SK-N-SH (cell line): ENCODE measurements at regions not wholly inside any gene's neighbourhood (a gene's known extent, or its start where the extent isn't known, plus 50 kb on each side); places are given as distances from the start of the nearest gene placed in this dataset.

Experiments used
- CTCF ChIA-PET: fragments of 300-600, 350-600 bp; formaldehyde crosslinking; extraction: SDS; loops from one replicate; lab custom pipeline; 2021; lab: Yijun Ruan, JAX
- POLR2A ChIA-PET: fragments of 350-600 bp; sonication (Branson Sonifier 250); formaldehyde crosslinking; extraction: SDS; loops from one replicate; lab custom pipeline; 2020; ENCODE audit warnings: antibody characterized with exemption, inconsistent platforms; lab: Yijun Ruan, JAX
- DNase-seq: peaks from one replicate; pipeline ENCODE4 v3.0.0; 2012
- H2AFZ ChIP-seq: fragments of 200-600 bp; sonication (generic); 2 replicates; pipeline ENCODE4 v1.8.1; 2016; ENCODE audit warnings: antibody characterized with exemption, mild to moderate bottlenecking, low read depth
- H3F3A ChIP-seq: fragments of 200-600 bp; sonication (generic); replicated peaks from 2 replicates; pipeline ENCODE3; 2016; ENCODE audit warnings: antibody characterized with exemption, mild to moderate bottlenecking; ENCODE audit not compliant: insufficient read depth
- H3K27ac ChIP-seq, 2 experiments: fragments of 200-500 bp in 1 of 2; fragments of 200-600 bp in 1 of 2; sonication (Bioruptor generic) in 1 of 2; sonication (generic), shearing (Covaris generic) in 1 of 2; 2 replicates each; pipeline versions ENCODE4 v1.5.1 to v1.6.1; 2014 to 2016; ENCODE audit warnings: low read depth in 2 of 2, inconsistent platforms in 1 of 2, low read length in 1 of 2, mild to moderate bottlenecking in 1 of 2, mixed read lengths in 1 of 2
- H3K27me3 ChIP-seq: fragments of 200-600 bp; sonication (generic), shearing (Covaris generic); 2 replicates; pipeline ENCODE4 v1.6.1; 2016; ENCODE audit warnings: mixed run types; ENCODE audit not compliant: insufficient read depth
- H3K36me3 ChIP-seq, 2 experiments: fragments of 200-500 bp in 1 of 2; fragments of 200-600 bp in 1 of 2; sonication (Bioruptor generic) in 1 of 2; sonication (generic) in 1 of 2; replicated peaks in 1 of 2; 2 replicates each; pipeline versions ENCODE3 to v1.5.1; 2014 to 2016; ENCODE audit warnings: low read length in 1 of 2, mild to moderate bottlenecking in 1 of 2; ENCODE audit not compliant: insufficient read depth in 2 of 2, control insufficient read depth in 1 of 2
- H3K4me1 ChIP-seq, 2 experiments: fragments of 200-500 bp in 1 of 2; fragments of 200-600 bp in 1 of 2; sonication (Bioruptor generic) in 1 of 2; sonication (generic), shearing (Covaris generic) in 1 of 2; 2 replicates each; pipeline versions ENCODE4 v1.5.1 to v1.6.1; 2014 to 2016; ENCODE audit warnings: low read depth in 1 of 2, low read length in 1 of 2, mixed run types in 1 of 2; ENCODE audit not compliant: insufficient read depth in 2 of 2, control insufficient read depth in 1 of 2
- H3K4me2 ChIP-seq: fragments of 200-600 bp; sonication (generic), shearing (Covaris generic); 2 replicates; pipeline ENCODE4 v1.6.1; 2017; ENCODE audit warnings: mixed run types
- H3K4me3 ChIP-seq, 2 experiments: fragments of 200-500 bp in 1 of 2; fragments of 200-600 bp in 1 of 2; sonication (Bioruptor generic) in 1 of 2; sonication (generic), shearing (Covaris generic) in 1 of 2; 2 replicates each; pipeline versions ENCODE4 v1.5.1 to v1.8.1; 2014 to 2016; ENCODE audit warnings: low read depth in 2 of 2, inconsistent platforms in 1 of 2, low read length in 1 of 2, mild to moderate bottlenecking in 1 of 2, mixed read lengths in 1 of 2, moderate library complexity in 1 of 2
- H3K79me2 ChIP-seq: fragments of 200-600 bp; sonication (generic); 2 replicates; pipeline ENCODE4 v1.8.1; 2017; ENCODE audit warnings: mild to moderate bottlenecking; ENCODE audit not compliant: insufficient read depth
- H3K9ac ChIP-seq: fragments of 200-600 bp; sonication (generic); 2 replicates; pipeline ENCODE4 v1.6.1; 2017; ENCODE audit warnings: mixed run types
- H3K9me2 ChIP-seq: fragments of 200-600 bp; sonication (generic); 2 replicates; pipeline ENCODE4 v1.6.1; 2017; ENCODE audit warnings: mixed run types
- H3K9me3 ChIP-seq: fragments of 200-600 bp; sonication (generic); 2 replicates; pipeline ENCODE4 v1.6.1; 2017; ENCODE audit warnings: mixed run types, mild to moderate bottlenecking, moderate library complexity
- H4K20me1 ChIP-seq: fragments of 200-600 bp; sonication (generic); 2 replicates; pipeline ENCODE4 v1.6.1; 2017; ENCODE audit warnings: mild to moderate bottlenecking, mixed run types; ENCODE audit not compliant: insufficient read depth
- CHD2 ChIP-seq: fragments of 150-350 bp; IDR thresholded peaks from 2 replicates; pipeline ENCODE4 v1.6.1; 2018; ENCODE audit warnings: low read length; ENCODE audit not compliant: partially characterized antibody
- EP300 ChIP-seq, 2 experiments: IDR thresholded peaks; 2 replicates each; pipeline versions ENCODE4 v1.4.0 to v1.6.1; 2012; ENCODE audit warnings: borderline replicate concordance in 1 of 2, low read depth in 1 of 2, low read length in 1 of 2
- FOSL2 ChIP-seq: IDR thresholded peaks from 2 replicates; pipeline ENCODE4 v1.4.0; 2012; ENCODE audit warnings: low read depth, mild to moderate bottlenecking, moderate library complexity, borderline replicate concordance
- FOXJ3 ChIP-seq: sonication (generic); formaldehyde crosslinking; IDR thresholded peaks from 2 replicates; pipeline ENCODE4 v1.5.1; 2020; ENCODE audit warnings: mild to moderate bottlenecking, missing genetic modification reagents
- GABPA ChIP-seq: IDR thresholded peaks from 2 replicates; pipeline ENCODE4 v1.4.0; 2012; ENCODE audit warnings: low read depth, mild to moderate bottlenecking
- GATA2 ChIP-seq: sonication (generic); formaldehyde crosslinking; IDR thresholded peaks from 2 replicates; pipeline ENCODE4 v1.5.0; 2020; ENCODE audit warnings: mild to moderate bottlenecking, missing genetic modification reagents
- RAD21 ChIP-seq: IDR thresholded peaks from 2 replicates; pipeline ENCODE4 v1.6.1; 2012; ENCODE audit warnings: mild to moderate bottlenecking, low read length
- RCOR1 ChIP-seq: fragments of 150-350 bp; IDR thresholded peaks from 2 replicates; pipeline ENCODE4 v1.6.1; 2017; ENCODE audit warnings: antibody characterized with exemption, low read length
- RXRA ChIP-seq: IDR thresholded peaks from 2 replicates; pipeline ENCODE4 v1.4.0; 2012; ENCODE audit warnings: low read depth, mild to moderate bottlenecking, borderline replicate concordance
- SIN3A ChIP-seq: IDR thresholded peaks from 2 replicates; pipeline ENCODE4 v1.6.1; 2012; ENCODE audit warnings: low read depth, mild to moderate bottlenecking, low read length, moderate library complexity, borderline replicate concordance
- YY1 ChIP-seq: IDR thresholded peaks from 2 replicates; pipeline ENCODE4 v1.4.0; 2012; ENCODE audit warnings: low read depth, mild to moderate bottlenecking
- WGBS: methylation state at CpG from one replicate; pipeline ENCODE4 v1.1.6; 2017; ENCODE audit warnings: low lambda C conversion rate; 5-methylcytosine and 5-hydroxymethylcytosine counted together
- TF ChIP-seq, protein P1 (sequence below): IDR thresholded peaks from 2 replicates; pipeline ENCODE4 v1.6.1; 2012; ENCODE audit warnings: mild to moderate bottlenecking, low read depth, low read length, moderate library complexity
- TF ChIP-seq, protein P2 (sequence below): IDR thresholded peaks from 2 replicates; pipeline ENCODE4; 2012
- TF ChIP-seq, protein P3 (sequence below): IDR thresholded peaks from 2 replicates; pipeline ENCODE4 v1.4.0; 2012; ENCODE audit warnings: low read depth
- TF ChIP-seq, protein P4 (sequence below): IDR thresholded peaks from 2 replicates; pipeline ENCODE4 v1.4.0; 2012; ENCODE audit warnings: low read depth, borderline replicate concordance
- TF ChIP-seq, protein P5 (sequence below): fragments of 150-350 bp; IDR thresholded peaks from 2 replicates; pipeline ENCODE4 v1.6.1; 2016; ENCODE audit warnings: mild to moderate bottlenecking, low read depth, low read length

DNA sequence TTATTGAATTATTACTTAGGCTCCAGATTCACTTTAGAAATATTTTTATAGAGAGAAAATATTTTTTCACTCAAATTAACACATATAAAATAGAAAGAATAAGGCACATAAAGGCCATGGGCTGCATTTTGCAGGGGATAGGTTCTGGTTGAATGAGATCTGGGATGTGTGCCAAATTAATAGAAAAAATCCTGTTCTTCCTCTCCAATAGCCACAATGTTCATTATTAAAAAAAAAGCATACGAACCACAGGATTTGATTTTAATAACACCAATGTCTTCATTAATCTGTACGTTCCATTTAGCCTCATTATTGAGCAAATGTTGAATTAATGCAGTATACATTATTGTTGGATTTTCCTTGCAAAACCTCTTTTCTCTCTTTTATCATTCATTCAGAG, 622.8 kb upstream of the AGTR1 start:
- Histone ChIP-seq H4K20me1 (no peaks in the 10 kb centered on the region), H3K4me1 (peaks cover 0 to 10% of the 10 kb centered on the region in 2 experiments; a peak in 2 of 4 replicates), H3K4me3 (no peak overlapping the region), H3K9me2 (peaks cover 5% of the 10 kb centered on the region; the same call in 1 of the 2 replicates), H2AFZ (no peak overlapping the region), H3K27me3 (no peaks in the 10 kb centered on the region), H3K9me3 (no peaks in the 10 kb centered on the region), H3K36me3 (no peaks in the 10 kb centered on the region), H3K4me2 (no peak overlapping the region), H3K79me2 (no peaks in the 10 kb centered on the region), H3K9ac (no peak overlapping the region), H3K27ac (no peak overlapping the region), H3F3A (no peaks in the 10 kb centered on the region)
- DNase-seq: peak; percentile 28
- CTCF ChIA-PET: no interaction called here
- WGBS: 69% methylated on average over 2 of the region's 2 CpGs
- POLR2A ChIA-PET: no interaction called here
- no peak for TF ChIP-seq RCOR1
- no peak for TF ChIP-seq FOXJ3 (CRISPR knock-in tag)

DNA sequence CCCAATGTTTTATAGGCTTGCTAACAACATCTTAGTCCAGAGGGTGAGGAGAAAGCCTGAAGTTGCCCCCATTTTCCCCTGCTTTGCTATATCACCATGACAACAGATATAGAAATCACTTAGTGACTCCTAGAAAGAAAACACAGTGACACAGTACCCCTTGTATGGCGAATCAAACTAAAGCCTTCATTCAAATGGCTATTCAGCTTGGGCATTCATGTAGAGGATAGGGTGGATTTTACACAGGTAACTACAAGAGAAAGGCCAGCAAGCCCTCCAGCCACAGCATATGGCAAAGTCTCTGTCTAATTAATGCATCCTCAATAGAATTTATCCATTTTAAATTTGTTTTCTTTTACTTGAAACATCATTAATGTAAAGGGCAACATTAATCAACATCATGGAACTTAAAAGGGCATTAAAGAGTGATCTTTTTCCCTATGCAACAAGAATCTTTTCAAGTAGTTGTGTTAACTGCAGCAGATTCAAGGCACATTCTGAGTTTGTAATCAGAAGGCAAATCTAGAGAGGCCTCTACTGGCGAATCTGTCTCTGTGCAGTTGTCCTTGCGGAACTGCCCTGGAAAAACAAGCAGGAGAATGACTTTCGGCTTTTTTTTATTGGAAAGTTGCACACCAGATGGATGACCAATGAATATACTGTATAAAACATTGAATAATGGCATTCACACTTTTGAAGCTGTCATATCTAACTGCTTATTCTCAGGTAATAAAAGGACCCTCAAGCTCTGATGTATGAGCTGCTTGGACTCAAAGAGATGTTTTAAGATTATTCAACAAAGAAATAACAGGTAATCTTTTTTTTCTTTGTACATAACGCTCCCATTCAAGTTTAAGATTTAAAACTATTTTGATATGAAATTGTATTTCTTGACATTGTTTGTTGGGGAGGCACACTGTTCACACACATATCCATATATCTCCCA, 621.7 kb upstream of the AGTR1 start:
- WGBS: 53% methylated on average over 5 of the region's 5 CpGs
- Histone ChIP-seq H3K4me3 (peak overlapping the region in 1 of 2 experiments; percentile 10; a peak in 1 of 4 replicates), H3K4me2 (no peak overlapping the region), H3K36me3 (no peaks in the 10 kb centered on the region), H3K79me2 (no peaks in the 10 kb centered on the region), H3K9me2 (peaks cover under 1% of the 10 kb centered on the region; the same call in 1 of the 2 replicates), H3K27me3 (no peaks in the 10 kb centered on the region), H3K4me1 (peaks cover 0 to 10% of the 10 kb centered on the region in 2 experiments; a peak in 2 of 4 replicates), H3F3A (no peaks in the 10 kb centered on the region), H3K9me3 (no peaks in the 10 kb centered on the region), H4K20me1 (no peaks in the 10 kb centered on the region), H3K9ac (no peak overlapping the region), H2AFZ (no peak overlapping the region), H3K27ac (no peak overlapping the region)
- ChIA-PET POLR2A (no interaction called here), CTCF (interaction anchor here (0.6 to 4.0 kb wide), 18 partner anchors 10 to 721 kb away, joined by 3 to 35 read pairs (median 4); no protein-coding TSS in a partner anchor)
- peak; percentile 49 for DNase-seq
- TF ChIP-seq SIN3A (no peak), RAD21 (peak; percentile 88), FOXJ3 (CRISPR knock-in tag) (no peak), RXRA (no peak), GATA2 (peak; percentile 26; the same call in 1 of the 2 replicates), FOSL2 (no peak), EP300 (IDR thresholded peaks at IDR 0.05; ENCODE audit: borderline replicate concordance in 1 of 2, low read depth in 1 of 2, low read length in 1 of 2) (peak in 1 of 2 experiments; percentile 19; a peak in 1 of 4 replicates), YY1 (no peak), GABPA (no peak), CHD2 (no peak)
- TF ChIP-seq, protein P1, sequence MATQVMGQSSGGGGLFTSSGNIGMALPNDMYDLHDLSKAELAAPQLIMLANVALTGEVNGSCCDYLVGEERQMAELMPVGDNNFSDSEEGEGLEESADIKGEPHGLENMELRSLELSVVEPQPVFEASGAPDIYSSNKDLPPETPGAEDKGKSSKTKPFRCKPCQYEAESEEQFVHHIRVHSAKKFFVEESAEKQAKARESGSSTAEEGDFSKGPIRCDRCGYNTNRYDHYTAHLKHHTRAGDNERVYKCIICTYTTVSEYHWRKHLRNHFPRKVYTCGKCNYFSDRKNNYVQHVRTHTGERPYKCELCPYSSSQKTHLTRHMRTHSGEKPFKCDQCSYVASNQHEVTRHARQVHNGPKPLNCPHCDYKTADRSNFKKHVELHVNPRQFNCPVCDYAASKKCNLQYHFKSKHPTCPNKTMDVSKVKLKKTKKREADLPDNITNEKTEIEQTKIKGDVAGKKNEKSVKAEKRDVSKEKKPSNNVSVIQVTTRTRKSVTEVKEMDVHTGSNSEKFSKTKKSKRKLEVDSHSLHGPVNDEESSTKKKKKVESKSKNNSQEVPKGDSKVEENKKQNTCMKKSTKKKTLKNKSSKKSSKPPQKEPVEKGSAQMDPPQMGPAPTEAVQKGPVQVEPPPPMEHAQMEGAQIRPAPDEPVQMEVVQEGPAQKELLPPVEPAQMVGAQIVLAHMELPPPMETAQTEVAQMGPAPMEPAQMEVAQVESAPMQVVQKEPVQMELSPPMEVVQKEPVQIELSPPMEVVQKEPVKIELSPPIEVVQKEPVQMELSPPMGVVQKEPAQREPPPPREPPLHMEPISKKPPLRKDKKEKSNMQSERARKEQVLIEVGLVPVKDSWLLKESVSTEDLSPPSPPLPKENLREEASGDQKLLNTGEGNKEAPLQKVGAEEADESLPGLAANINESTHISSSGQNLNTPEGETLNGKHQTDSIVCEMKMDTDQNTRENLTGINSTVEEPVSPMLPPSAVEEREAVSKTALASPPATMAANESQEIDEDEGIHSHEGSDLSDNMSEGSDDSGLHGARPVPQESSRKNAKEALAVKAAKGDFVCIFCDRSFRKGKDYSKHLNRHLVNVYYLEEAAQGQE: no peak
- TF ChIP-seq, protein P2, sequence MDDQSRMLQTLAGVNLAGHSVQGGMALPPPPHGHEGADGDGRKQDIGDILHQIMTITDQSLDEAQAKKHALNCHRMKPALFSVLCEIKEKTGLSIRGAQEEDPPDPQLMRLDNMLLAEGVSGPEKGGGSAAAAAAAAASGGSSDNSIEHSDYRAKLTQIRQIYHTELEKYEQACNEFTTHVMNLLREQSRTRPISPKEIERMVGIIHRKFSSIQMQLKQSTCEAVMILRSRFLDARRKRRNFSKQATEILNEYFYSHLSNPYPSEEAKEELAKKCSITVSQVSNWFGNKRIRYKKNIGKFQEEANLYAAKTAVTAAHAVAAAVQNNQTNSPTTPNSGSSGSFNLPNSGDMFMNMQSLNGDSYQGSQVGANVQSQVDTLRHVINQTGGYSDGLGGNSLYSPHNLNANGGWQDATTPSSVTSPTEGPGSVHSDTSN: no peak
- TF ChIP-seq, protein P3, sequence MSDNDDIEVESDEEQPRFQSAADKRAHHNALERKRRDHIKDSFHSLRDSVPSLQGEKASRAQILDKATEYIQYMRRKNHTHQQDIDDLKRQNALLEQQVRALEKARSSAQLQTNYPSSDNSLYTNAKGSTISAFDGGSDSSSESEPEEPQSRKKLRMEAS: no peak
- TF ChIP-seq, protein P4, sequence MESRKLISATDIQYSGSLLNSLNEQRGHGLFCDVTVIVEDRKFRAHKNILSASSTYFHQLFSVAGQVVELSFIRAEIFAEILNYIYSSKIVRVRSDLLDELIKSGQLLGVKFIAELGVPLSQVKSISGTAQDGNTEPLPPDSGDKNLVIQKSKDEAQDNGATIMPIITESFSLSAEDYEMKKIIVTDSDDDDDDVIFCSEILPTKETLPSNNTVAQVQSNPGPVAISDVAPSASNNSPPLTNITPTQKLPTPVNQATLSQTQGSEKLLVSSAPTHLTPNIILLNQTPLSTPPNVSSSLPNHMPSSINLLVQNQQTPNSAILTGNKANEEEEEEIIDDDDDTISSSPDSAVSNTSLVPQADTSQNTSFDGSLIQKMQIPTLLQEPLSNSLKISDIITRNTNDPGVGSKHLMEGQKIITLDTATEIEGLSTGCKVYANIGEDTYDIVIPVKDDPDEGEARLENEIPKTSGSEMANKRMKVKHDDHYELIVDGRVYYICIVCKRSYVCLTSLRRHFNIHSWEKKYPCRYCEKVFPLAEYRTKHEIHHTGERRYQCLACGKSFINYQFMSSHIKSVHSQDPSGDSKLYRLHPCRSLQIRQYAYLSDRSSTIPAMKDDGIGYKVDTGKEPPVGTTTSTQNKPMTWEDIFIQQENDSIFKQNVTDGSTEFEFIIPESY: no peak
- TF ChIP-seq, protein P5, sequence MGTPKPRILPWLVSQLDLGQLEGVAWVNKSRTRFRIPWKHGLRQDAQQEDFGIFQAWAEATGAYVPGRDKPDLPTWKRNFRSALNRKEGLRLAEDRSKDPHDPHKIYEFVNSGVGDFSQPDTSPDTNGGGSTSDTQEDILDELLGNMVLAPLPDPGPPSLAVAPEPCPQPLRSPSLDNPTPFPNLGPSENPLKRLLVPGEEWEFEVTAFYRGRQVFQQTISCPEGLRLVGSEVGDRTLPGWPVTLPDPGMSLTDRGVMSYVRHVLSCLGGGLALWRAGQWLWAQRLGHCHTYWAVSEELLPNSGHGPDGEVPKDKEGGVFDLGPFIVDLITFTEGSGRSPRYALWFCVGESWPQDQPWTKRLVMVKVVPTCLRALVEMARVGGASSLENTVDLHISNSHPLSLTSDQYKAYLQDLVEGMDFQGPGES: no peak
